ENCODE measurements at regions not wholly inside any gene's neighbourhood (a gene's known extent, or its start where the extent isn't known, plus 50 kb on each side); places are given as distances from the start of the nearest gene placed in this dataset.

DNA sequence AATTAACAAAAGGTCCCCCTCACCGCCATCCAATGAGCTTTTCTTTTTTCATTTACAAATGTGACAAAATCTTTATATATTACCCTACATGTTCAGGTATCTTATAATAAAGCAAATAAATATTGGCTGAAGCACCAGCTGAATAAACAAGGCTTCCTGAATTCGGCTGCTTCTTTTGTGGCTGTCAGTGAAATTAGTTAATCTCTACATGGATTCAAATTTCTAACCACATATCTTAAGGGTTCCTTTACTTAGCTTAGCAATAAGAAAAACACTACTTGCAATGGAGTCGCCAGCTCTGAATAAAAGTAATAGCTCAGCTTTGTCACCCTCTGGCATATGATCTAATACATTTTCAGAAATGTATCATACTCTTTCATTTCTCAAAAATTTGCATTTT lies 104.3 kb downstream of the CCNA1 start:
- TF ChIP-seq, protein P1, sequence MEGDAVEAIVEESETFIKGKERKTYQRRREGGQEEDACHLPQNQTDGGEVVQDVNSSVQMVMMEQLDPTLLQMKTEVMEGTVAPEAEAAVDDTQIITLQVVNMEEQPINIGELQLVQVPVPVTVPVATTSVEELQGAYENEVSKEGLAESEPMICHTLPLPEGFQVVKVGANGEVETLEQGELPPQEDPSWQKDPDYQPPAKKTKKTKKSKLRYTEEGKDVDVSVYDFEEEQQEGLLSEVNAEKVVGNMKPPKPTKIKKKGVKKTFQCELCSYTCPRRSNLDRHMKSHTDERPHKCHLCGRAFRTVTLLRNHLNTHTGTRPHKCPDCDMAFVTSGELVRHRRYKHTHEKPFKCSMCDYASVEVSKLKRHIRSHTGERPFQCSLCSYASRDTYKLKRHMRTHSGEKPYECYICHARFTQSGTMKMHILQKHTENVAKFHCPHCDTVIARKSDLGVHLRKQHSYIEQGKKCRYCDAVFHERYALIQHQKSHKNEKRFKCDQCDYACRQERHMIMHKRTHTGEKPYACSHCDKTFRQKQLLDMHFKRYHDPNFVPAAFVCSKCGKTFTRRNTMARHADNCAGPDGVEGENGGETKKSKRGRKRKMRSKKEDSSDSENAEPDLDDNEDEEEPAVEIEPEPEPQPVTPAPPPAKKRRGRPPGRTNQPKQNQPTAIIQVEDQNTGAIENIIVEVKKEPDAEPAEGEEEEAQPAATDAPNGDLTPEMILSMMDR (IDR thresholded peaks at IDR 0.05) = no peak
- Mint-ChIP-seq H3K9me3 (peaks cover 31% of the 10 kb centered on the region), H3K36me3 (ENCODE audit: low read depth) (no peaks in the 10 kb centered on the region), H3K4me3 (no peak overlapping the region), H3K4me1 (ENCODE audit: low read depth) (no peaks in the 10 kb centered on the region), H3K27me3 (ENCODE audit: insufficient read depth) (no peaks in the 10 kb centered on the region; the same call in 1 of the 2 replicates), H3K27ac (no peak overlapping the region)
- no peak for DNase-seq

DNA sequence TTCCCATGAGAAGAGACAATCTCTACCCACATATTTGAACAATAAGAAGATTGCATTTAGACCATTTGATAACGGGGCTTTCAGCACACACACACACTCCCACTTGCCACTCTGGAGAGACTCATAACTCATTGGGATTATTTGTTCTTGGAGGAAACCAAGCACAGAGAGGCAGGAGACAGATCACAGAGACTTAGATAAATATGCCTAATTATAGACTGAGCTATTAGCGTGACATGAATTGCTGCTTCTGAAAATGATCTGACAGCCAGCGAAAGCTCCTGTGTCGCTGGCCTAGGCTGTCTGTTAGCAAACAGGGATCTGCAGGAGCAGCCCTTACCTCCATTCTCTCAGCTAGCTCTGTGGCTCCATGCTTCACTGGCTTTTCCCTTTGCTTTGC lies 111.4 kb downstream of the CCNA1 start:
- Mint-ChIP-seq H3K4me1 (ENCODE audit: low read depth) (no peaks in the 10 kb centered on the region), H3K27ac (no peak overlapping the region), H3K27me3 (ENCODE audit: insufficient read depth) (no peaks in the 10 kb centered on the region; the same call in 1 of the 2 replicates), H3K36me3 (ENCODE audit: low read depth) (no peaks in the 10 kb centered on the region), H3K9me3 (peaks cover 18% of the 10 kb centered on the region), H3K4me3 (no peak overlapping the region)
- no peak for DNase-seq
- TF ChIP-seq, protein P1 (IDR thresholded peaks at IDR 0.05) = no peak

DNA sequence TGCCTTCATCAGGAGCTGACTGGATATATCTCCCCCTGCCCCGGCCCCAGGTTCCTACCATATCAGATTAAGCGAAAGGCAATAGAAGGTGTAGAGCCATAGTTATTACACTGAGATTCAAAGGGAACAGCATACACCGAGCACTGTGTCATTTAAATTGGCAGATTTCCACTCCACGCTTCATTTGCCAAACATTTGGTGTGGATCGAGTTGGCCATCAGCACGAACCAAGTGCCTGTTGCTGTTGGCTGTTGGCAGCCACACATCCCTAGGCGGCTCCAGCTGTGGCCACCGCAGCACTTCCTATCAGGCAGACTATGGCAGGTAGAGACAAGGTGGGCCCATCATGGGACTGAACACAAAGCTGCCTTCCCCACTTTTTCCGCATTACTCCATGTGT lies 115.8 kb downstream of the CCNA1 start:
- TF ChIP-seq, protein P1 (IDR thresholded peaks at IDR 0.05) = no peak
- Mint-ChIP-seq H3K9me3 (peaks cover 31% of the 10 kb centered on the region), H3K4me3 (no peak overlapping the region), H3K4me1 (ENCODE audit: low read depth) (no peaks in the 10 kb centered on the region), H3K36me3 (ENCODE audit: low read depth) (no peaks in the 10 kb centered on the region), H3K27me3 (ENCODE audit: insufficient read depth) (no peaks in the 10 kb centered on the region; the same call in 1 of the 2 replicates), H3K27ac (no peak overlapping the region)
- DNase-seq = no peak

DNA sequence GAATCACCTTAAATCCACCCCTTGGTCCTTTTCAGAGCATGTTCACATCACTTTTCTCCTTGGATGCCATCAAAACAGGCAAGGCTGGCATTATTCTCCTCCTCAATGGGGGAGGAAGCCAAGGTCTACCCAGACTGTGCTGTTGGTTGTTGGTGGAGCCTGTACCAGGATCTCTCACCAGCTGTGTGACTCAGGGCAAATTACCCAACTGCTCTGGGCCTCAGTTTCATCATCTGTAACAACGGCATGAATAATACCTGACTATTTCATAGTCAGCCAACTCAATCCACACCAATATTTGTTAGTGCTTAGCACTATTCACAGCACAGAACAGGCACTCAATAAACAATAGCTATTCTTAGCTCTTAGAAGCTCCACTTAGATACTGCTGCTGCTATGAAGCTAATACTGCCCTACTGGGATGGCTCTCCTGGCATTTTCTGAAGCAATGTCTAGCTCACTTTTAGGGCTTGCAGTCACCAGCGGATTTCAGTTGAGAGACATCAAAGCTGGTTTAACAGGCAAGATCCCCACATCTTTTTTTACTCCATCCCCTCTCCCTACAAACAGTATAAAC lies 116.9 kb downstream of the CCNA1 start:
- TF ChIP-seq, protein P1 (IDR thresholded peaks at IDR 0.05) = no peak
- Mint-ChIP-seq H3K36me3 (ENCODE audit: low read depth) (no peaks in the 10 kb centered on the region), H3K4me3 (no peak overlapping the region), H3K9me3 (peaks cover 31% of the 10 kb centered on the region), H3K27me3 (ENCODE audit: insufficient read depth) (no peaks in the 10 kb centered on the region; the same call in 1 of the 2 replicates), H3K4me1 (ENCODE audit: low read depth) (no peaks in the 10 kb centered on the region), H3K27ac (no peak overlapping the region)
- no peak for DNase-seq

DNA sequence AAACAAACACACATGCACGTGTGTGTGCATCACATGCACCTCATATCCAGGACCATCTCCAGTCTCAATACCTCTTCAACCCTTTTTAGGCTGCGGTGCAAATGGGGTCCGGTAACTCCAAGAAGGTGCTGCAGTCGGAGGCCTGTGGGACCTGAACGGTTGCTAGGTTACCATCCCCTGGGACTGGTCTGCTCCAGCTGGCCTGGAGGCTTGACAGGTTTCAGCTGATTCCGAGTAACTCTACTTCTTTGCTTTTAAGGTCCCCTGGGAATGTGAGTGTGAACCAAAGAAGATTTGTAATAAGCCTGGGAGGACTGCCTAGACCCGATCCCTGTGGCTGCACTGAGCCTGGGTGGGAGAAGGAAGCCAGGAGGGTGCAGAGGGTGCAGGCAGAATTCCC lies 117.5 kb downstream of the CCNA1 start:
- no peaks in the 10 kb centered on the region; the same call in 1 of the 2 replicates for H3K27me3 Mint-ChIP-seq (ENCODE audit: insufficient read depth)
- no peaks in the 10 kb centered on the region for H3K4me1 Mint-ChIP-seq (ENCODE audit: low read depth)
- TF ChIP-seq, protein P1 (IDR thresholded peaks at IDR 0.05) = no peak
- no peak for DNase-seq
- H3K9me3 Mint-ChIP-seq = peaks cover 31% of the 10 kb centered on the region
- H3K4me3 Mint-ChIP-seq = no peak overlapping the region
- H3K27ac Mint-ChIP-seq = no peak overlapping the region
- no peaks in the 10 kb centered on the region for H3K36me3 Mint-ChIP-seq (ENCODE audit: low read depth)

All from HFFc6 (cell line).